ENCODE measurements at regions not wholly inside any gene's neighbourhood (a gene's known extent, or its start where the extent isn't known, plus 50 kb on each side); places are given as distances from the start of the nearest gene placed in this dataset.

DNA sequence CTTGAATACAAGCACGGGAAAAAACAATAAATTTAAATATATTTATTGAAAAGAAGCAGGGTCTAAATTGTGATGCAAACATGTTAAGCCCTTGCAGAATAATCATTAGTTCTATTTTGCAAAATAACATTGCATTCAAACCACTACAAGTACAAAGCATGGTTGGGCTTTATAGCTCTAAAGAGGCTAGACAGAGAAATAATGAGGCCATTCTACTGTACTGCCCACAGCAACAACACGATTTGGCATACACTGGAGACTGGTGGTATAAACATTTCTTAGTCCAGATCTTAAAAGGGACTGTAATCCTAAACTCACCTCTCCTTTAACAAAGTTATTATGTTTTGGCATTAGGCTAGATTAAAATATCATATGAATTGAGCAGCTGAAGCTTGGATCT lies 204.3 kb upstream of the LRIG1 start:
- TF ChIP-seq, protein P1, sequence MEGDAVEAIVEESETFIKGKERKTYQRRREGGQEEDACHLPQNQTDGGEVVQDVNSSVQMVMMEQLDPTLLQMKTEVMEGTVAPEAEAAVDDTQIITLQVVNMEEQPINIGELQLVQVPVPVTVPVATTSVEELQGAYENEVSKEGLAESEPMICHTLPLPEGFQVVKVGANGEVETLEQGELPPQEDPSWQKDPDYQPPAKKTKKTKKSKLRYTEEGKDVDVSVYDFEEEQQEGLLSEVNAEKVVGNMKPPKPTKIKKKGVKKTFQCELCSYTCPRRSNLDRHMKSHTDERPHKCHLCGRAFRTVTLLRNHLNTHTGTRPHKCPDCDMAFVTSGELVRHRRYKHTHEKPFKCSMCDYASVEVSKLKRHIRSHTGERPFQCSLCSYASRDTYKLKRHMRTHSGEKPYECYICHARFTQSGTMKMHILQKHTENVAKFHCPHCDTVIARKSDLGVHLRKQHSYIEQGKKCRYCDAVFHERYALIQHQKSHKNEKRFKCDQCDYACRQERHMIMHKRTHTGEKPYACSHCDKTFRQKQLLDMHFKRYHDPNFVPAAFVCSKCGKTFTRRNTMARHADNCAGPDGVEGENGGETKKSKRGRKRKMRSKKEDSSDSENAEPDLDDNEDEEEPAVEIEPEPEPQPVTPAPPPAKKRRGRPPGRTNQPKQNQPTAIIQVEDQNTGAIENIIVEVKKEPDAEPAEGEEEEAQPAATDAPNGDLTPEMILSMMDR (IDR thresholded peaks at IDR 0.05 in 2 of 3, conservative IDR thresholded peaks at IDR 0.05 in 1 of 3; ENCODE audit: borderline replicate concordance in 1 of 3, insufficient read depth in 1 of 3, low read depth in 2 of 3, low read length in 2 of 3), result no peak
- no peak for TF ChIP-seq POLR2AphosphoS5 (IDR thresholded peaks at IDR 0.05; ENCODE audit: low read depth, low read length)
- TF ChIP-seq ZNF274 (IDR thresholded peaks at IDR 0.05; ENCODE audit: low read depth, low read length), result no peak
- TF ChIP-seq EZH2 (IDR thresholded peaks at IDR 0.05), result no peak
- TF ChIP-seq, protein P2, sequence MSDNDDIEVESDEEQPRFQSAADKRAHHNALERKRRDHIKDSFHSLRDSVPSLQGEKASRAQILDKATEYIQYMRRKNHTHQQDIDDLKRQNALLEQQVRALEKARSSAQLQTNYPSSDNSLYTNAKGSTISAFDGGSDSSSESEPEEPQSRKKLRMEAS (IDR thresholded peaks at IDR 0.05), result no peak
- no peak for TF ChIP-seq SIN3A (IDR thresholded peaks at IDR 0.05; ENCODE audit: low read depth)
- TF ChIP-seq CBX3 (IDR thresholded peaks at IDR 0.05; ENCODE audit: low read depth), result no peak
- no peak for TF ChIP-seq JUND (IDR thresholded peaks at IDR 0.05)
- no peak for TF ChIP-seq POLR2A (IDR thresholded peaks at IDR 0.05; ENCODE audit: borderline replicate concordance, extremely low read depth, insufficient read depth, insufficient read length)
- no peak for TF ChIP-seq EZH2phosphoT487 (IDR thresholded peaks at IDR 0.05; ENCODE audit: borderline replicate concordance)
- no peak for TF ChIP-seq SP1 (IDR thresholded peaks at IDR 0.05; ENCODE audit: low read depth)
- TF ChIP-seq RAD21 (IDR thresholded peaks at IDR 0.05; ENCODE audit: low read depth), result no peak
- no peak for TF ChIP-seq YY1 (IDR thresholded peaks at IDR 0.05; ENCODE audit: extremely low read depth, insufficient replicate concordance, low read depth, low read length)

Measured in HCT116 (cell line).